GM18951 (cell line): ENCODE measurements at regions not wholly inside any gene's neighbourhood (a gene's known extent, or its start where the extent isn't known, plus 50 kb on each side); places are given as distances from the start of the nearest gene placed in this dataset.

Experiments used
- POLR2A ChIP-seq: IDR thresholded peaks from 4 replicates; pipeline ENCODE4 v1.6.1; 2011; ENCODE audit warnings: mild to moderate bottlenecking; ENCODE audit not compliant: insufficient read length, insufficient read depth; ENCODE audit errors: extremely low read depth
- in situ Hi-C: fragments of 300-500 bp; cut with MboI; formaldehyde crosslinking; loops from one replicate; pipeline ENCODE4 v1.12.0; 2022; ENCODE audit warnings: low sequenced_read_pairs, mixed read lengths, inconsistent platforms; ENCODE audit not compliant: unreplicated experiment

DNA sequence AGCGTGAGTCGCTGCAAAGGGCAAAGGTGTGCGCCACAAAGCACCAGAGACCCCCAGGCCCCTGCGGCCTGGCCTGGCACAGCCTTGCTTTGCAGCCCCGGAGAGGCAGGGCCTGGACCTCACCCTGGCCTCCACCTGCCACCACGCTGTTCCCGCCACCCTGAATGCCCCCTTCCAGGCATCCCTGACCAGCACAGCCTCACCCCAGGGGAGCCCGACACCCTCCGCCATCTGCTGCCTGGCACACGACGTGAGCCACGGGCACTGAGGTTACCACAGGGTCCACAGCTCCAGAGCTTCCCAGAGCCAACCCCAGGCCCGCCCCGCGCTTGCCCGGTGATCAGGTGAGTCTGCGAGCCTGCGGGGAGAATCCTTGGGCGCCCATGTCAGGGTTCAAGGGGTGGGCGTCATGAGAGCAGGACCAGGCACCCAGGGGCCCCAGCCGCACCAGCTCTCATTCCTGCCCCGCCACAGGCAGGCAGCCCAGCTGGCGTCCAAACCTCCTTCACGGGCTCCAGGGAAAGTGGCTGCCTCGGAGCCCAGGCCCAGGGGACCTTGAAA, 171.3 kb downstream of the BRD1 start:
- TF ChIP-seq POLR2A, result no peak
- in situ Hi-C loops, result no loop called here

DNA sequence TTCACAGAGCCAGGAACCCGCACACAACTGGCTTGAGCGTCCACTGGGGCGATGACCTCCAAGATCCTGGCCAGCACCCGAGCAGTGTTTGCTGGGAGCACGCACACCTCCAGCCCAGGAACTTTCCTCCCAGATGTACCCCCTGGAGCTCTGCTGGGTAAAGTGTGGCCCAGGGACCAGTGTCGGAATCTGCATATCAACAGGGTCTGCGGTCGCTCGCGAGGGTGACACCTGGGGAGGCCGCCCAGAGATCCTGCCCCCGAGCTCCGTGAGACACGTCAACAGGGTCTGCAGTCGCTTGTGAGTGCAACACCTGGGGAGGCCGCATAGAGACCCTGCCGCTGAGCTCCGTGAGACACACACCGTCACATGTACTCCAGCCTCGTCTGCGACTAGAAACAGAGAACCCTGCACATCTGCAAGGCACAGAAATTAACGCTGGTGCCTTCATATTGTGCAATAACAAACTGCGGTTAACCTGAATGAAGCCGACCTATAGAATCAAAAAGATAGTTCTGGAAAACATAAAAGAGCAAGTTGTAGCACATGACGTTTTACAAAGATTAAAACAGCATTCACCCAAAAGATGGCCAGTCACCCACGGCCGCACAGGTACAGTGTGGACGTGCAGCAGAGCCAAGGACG, 172.4 kb downstream of the BRD1 start:
- no peak for TF ChIP-seq POLR2A
- in situ Hi-C loops, result no loop called here

DNA sequence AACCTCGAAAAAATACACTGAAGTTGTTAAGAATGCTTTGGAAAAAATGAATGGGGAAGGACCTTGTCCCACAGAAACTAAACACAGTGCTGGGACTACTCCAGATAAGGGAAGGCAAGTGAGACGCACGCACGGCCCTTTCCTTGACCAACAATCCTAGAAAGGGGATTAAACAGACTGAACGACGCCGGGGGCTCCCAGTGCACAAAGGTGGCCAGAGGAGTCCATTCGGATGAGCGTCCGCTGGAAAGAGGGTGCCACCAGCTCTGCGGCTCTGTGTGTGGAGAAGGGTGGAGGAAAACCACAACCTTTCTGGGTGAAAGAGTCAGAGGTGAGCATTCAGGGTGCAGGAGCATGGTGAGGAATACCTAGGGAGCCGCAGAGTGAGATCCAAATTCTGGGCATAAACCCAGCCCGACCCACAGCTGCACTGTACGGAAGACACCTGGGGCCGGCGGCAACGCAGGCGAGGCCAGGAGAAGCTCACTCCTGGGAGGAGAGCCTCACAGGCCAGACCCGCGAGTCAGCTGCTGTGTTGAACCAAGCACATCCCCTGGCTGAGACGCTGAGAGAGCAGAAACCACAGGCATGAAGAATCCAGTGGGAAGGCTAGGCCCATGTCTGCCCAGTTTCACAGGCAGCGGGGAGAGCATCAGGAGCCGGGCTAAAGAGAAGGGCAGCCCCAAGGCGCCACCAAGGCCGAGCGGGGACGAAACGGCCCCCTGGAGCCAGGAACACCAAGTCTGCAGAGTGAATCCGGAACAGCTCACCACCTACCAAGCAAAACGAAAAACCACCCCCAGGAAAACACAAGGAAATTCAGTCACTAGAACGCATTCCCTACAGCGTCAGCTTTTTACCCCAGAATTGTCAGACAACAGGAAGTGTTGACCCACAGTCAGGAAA, 177.1 kb downstream of the BRD1 start:
- TF ChIP-seq POLR2A, result no peak

DNA sequence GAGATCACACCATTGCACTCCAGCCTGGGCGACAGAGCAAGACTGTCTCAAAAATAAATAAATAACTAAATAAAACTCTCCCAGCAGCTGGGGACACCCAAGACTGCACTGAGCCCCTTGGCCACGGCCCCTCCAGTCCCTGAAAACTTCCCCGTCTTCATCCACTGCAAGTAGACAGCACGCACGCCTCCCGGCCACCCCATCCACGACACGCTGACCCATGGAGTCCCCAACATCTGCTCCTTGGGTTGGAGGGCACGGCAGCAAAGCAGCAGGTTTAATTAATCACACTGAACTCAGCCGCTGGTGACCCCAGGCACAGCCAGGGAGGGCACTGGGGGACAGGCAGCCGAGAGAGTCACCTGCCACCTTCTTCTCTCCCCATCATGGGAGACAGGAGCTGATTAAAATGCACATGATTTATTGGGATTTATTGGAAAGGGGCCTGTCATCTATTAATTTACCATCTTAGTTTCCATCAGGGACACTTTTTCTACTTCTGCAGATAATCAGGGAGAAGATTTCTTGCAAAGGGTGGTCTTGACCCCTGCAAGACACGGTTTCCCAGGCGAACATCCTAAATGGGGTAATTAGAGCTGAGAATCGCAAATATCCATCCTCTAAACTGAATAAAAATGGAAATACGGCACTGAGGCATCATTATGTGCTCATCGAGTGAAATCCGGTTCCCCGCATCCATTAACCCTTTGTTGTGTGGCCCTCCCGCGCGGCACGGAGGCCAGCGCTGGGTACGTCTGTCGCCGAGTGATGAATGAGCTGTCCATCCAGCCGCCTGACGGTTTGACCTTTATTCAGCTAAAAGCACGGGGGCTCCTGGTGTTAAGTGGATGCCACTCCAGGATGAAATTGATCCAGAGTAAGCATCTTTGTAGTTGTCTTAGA, 178.3 kb downstream of the BRD1 start:
- no peak for TF ChIP-seq POLR2A
- in situ Hi-C loops, result no loop called here

More for the DNA sequence above, 177.1 kb downstream of the BRD1 start:
- in situ Hi-C loops, result no loop called here

DNA sequence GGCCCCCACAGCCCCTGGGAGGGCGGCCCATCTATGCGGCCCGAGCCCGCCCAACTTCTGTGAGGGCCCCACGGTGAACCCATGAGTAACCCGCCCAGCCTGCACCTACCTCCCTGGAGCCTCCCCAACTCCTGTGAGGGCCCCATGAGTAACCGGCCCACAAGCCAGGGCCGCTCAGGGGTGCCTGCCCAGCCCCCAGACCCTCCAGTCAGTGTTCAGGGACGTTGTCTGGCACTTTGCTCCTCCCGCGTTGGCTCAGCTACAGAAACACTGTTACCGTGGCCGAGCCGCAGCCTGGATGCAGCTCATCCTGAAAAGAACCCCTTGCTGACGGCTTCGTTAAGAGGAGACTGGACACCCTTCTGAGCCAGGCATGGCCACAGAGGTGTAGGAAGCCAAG, 179.6 kb downstream of the BRD1 start:
- TF ChIP-seq POLR2A, result no peak
- in situ Hi-C loops, result no loop called here

DNA sequence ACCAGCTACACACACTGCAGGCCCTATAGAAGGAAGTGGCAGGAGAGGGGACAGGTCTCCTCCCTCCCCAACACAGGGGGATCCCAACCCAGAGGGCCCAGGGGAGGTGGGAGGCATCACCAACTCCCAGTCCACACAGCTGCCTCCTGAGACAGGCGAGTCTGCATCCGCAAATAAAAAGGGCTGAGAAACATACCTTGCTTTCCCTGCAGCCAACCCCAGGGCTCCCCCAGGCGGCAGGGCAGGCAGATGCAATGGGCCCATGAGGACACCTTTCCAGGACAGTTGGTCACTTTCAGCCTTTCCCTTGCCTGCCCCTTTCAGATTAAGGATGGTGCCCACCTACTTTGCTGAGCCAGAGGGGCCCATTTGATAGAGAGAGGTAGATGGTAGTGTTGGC, 180.0 kb downstream of the BRD1 start:
- no peak for TF ChIP-seq POLR2A
- in situ Hi-C loops, result no loop called here

DNA sequence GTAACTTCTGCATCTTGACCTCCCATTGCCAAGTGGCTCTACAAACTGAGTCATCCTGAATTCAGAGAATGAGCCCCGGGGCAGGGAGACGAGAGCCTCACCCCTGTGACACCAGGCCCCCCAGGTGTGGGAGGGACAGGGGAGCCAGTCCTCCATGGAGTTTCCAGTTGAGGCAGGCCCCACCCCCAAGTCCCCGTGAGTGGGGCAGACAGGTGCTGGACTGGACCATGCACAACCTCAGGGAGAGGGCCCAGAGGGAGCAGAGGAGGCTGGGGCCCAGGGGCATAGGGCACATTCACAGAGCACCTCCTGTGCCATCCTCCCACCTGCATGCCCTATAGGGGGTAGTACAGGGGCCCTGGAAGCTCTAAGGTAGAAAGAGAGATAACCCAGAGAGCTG, 180.8 kb downstream of the BRD1 start:
- in situ Hi-C loops, result no loop called here
- no peak for TF ChIP-seq POLR2A

DNA sequence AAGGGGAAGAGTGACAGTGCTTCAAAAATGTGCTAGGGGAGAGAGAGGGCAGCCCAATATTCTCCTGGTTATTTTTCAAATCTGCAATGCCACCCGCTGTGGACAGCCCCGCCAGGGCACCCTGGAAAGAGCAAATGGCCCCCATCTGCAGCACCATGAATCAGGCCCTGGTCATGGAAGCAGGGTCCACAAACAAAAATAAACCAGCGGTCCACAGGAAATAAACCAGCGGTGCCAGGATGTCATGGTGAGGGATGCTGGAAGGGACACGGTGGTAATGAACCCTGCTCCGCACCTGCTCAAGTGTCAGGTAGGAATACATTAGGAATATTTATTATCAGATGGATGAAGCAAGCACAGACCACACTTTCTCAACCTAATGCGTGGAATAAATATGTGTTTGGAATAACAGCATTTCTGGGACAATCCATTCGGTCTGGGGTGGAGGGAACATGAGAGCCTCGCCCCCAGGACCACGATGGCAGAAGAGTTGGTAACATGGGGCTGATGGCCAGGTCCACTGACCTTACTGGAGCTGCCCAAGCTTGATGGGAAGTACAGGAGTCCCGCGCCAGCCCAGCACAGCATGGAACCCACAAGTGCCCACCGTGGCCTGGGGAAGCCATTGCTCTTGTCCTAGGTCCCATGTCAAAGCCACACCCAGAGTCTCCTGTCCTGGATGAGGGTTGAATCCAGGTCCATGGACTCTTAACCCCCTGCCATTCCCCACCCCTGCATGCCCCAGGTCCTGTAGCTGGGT, 181.7 kb downstream of the BRD1 start:
- in situ Hi-C loops, result no loop called here
- no peak for TF ChIP-seq POLR2A

DNA sequence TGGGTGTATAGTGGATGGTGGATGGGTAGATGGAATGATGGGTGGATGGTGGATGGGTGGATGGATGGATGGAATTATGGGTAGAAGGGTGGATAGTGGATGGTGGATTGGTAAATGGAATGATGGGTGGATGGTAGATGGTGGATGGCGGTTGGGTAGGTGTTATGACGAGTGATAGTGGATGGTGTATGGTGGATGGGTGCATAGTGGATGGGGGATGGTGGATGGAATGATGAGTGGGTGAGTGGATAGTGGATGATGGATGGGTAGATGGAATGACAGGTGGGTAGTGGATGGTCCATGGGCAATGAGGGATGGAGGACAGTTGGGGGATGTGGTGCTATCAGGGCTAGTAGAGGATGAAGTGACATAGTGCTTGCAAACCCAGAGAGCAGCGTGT, 182.4 kb downstream of the BRD1 start:
- no peak for TF ChIP-seq POLR2A
- in situ Hi-C loops, result no loop called here

DNA sequence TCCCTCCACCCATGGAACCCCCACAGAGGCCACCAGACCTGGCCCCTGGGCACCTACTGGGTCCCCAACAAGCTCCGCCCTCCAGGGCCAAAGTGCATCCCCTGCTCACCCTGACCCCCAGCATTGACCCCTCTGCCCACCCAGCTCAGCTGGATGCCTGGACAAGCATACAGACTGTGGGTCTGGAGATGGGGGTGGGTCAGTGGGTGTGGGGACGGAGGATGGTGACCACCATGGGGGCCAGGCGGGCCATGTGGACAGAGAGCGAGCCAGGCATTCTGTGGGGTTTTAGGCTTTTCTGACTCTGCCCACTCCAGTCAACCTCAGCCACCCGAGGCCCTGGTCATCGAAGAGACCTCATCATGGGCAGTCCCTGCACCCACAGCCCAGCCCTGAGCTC, 183.7 kb downstream of the BRD1 start:
- TF ChIP-seq POLR2A, result no peak

DNA sequence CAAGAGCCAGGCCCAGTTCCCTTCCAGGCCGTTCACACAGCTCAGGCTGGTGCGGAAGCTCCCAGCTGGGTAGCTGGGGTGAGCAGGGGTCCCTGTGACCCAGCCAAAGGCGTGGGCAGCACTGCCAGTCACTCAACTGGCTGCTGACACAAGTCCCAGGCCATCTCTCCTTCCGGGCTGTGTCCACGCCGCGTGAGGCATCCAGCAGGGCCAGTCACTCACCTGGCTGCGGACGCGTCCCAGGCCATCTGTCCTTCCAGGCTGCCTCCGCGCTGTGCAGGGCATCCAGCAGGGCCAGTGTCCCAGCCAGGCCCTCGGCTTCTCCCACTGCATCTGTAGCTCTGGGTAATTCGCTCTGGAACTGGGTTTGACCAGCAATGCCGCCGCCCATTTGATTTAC, 184.2 kb downstream of the BRD1 start:
- no peak for TF ChIP-seq POLR2A
- in situ Hi-C loops, result no loop called here

More for the DNA sequence above, 183.7 kb downstream of the BRD1 start:
- in situ Hi-C loops, result no loop called here

DNA sequence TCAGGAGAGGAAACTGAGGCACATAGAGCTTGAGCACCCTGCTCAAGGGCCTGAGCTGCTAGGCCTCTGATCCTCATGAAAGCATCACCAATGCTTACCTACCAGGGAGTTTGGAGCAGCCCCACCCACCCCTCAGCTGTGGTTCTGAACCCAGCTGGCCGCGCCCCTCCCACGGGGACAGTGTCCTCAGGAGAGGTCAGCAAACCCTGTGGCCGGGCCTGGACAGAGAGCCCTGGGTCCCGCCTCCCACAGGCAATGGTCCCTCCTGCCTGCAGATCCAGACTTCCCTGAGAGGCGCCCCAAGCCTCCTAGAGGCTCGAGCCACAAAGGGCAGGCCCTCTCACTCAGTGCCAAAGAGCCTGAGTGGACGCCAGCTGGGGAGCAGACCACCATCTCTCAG, 184.9 kb downstream of the BRD1 start:
- in situ Hi-C loops, result no loop called here

More for the DNA sequence above, 184.9 kb downstream of the BRD1 start:
- TF ChIP-seq POLR2A, result no peak
